ENCODE measurements at regions not wholly inside any gene's neighbourhood (a gene's known extent, or its start where the extent isn't known, plus 50 kb on each side); places are given as distances from the start of the nearest gene placed in this dataset.
"Not testable (repeated sequence)": the region's sequence is repeated elsewhere in the genome, so short reads cannot be mapped to it uniquely, and the experiment has no call there.

DNA sequence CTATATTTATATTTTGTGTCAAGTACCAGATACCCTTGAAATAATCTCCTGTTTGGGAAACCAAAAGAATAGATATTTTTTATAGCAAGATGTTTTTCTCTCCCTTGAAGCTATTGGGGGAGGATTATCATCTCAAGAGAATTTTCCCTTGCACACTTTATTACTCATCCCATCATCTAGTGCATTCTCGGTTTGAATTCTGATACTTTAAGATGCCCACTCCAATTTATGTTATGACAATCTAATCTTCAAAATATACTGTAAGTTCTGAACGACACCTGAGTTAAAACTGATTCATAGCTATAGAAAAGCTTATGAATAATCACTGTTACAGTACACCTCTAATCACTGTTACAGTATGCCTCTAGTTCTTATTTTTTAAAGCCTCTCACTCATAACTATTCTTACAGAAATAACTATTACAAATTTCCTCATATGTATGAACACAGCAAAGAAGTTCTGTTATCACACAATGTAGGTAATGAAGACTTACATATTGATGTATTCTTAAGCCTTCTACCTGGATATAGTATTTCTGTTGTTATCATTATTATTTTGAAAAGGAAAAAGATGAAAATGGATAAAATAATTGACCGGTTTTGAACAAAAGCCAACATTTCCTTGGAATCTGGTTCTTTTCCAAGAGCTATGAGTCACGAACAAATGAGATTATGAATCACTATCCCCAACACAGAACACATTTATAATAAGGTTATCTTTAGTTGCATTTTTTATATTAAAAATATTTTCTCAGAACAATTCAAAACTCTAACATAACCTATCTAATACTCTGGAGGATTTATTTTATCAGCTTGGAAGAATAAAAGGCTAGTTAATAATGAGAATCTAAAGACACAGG is 72.3 kb upstream of the FAM13C start:
- no peak overlapping the region for H3K4me3 ChIP-seq
- H3K27ac ChIP-seq, result no peak overlapping the region
- TF ChIP-seq, protein P1, sequence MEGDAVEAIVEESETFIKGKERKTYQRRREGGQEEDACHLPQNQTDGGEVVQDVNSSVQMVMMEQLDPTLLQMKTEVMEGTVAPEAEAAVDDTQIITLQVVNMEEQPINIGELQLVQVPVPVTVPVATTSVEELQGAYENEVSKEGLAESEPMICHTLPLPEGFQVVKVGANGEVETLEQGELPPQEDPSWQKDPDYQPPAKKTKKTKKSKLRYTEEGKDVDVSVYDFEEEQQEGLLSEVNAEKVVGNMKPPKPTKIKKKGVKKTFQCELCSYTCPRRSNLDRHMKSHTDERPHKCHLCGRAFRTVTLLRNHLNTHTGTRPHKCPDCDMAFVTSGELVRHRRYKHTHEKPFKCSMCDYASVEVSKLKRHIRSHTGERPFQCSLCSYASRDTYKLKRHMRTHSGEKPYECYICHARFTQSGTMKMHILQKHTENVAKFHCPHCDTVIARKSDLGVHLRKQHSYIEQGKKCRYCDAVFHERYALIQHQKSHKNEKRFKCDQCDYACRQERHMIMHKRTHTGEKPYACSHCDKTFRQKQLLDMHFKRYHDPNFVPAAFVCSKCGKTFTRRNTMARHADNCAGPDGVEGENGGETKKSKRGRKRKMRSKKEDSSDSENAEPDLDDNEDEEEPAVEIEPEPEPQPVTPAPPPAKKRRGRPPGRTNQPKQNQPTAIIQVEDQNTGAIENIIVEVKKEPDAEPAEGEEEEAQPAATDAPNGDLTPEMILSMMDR (IDR thresholded peaks at IDR 0.05), result no peak
- DNase-seq (ENCODE audit: low spot score), result no peak

DNA sequence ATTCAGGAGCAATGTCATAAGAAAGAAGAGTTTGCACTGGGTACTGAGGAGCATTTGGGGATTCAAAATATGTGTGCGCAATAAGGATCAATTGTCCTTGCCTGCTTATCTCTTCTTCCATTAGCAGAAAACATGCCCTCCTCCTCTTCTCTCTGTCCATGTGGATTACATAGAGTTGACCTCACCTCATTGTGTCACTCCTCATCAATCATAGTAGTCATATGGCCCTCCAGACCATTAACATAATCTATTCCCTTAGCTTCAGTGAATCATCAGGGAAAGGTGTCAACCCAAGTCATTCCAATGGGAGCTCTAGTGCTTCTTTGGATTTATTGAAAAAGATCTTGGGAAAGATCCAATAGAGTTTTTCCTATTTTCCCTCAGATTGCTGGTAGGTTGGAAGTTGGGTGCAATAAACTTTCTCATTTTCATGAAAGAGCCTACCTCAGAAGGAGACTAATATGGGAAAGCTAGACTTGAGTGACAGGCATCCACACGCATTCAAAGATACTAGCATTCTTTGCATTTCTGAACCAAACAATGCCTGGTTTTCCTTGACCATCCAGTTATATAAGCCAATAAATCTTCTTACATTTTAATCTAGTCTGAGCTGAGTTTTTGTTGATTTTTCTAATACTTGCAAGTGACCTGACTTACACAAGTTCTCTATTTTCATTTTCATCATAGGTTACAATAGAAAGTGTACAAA is 71.5 kb upstream of the FAM13C start:
- H3K4me3 ChIP-seq, result no peak overlapping the region
- H3K27ac ChIP-seq, result no peak overlapping the region
- TF ChIP-seq, protein P1 (IDR thresholded peaks at IDR 0.05), result no peak
- no peak for DNase-seq (ENCODE audit: low spot score)

DNA sequence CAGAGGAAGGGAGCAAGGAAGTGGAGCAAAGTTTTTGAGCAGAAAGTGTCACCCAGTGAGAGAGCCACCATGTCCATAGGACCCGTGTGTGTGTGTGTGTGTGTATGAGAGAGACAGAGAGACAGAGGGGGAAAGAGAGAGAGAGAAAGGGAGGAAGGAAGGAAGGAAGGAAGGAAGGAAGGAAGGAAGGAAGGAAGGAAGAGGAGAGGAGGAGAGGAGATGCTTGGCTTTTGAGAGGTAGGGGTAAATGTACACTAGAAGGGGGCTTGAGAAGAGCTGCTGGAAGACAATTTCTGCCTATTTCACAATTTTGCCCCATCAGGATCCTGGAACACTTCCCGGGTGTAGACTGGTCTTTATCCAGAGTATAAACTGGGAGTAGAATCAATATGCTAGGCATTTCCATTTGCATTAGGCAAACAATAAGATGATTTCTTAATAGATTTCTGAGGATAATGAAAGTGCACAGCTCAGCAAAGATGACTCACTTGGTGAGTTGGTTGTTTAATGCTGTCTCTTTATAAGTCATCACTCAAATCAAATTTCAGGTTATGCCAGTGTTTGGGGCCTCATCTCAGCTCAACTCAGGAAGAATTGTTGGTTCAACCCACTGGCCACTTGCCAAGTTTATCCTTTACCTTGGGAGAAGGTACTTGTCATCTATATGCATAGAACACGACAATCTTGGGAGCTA is 70.0 kb upstream of the FAM13C start:
- TF ChIP-seq, protein P1 (IDR thresholded peaks at IDR 0.05), result no peak

DNA sequence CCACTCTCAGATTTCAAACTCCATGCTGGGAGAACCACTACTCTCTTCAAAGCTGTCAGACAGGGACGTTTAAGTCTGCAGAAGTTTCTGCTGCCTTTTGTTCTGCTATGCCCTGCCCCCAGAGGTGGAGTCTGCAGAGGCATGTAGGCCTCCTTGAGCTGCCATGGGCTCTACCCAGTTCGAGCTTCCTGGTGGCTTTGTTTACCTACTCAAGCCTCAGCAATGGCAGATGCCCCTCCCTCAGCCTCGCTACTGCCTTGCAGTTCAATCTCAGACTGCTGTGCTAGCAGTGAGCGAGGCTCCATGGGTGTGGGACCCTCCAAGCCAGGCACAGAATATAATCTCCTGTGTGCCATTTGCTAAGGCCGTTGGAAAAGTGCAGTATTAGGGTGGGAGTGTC is 51.4 kb upstream of the FAM13C start:
- DNase-seq (ENCODE audit: low spot score); H3K4me3 ChIP-seq; H3K27ac ChIP-seq: not testable (repeated sequence)

More for the DNA sequence above, 70.0 kb upstream of the FAM13C start:
- Histone ChIP-seq H3K4me3 (no peak overlapping the region), H3K27ac (no peak overlapping the region)
- no peak for DNase-seq (ENCODE audit: low spot score)
